ENCODE measurements at regions not wholly inside any gene's neighbourhood (a gene's known extent, or its start where the extent isn't known, plus 50 kb on each side); places are given as distances from the start of the nearest gene placed in this dataset.
"Not testable (repeated sequence)": the region's sequence is repeated elsewhere in the genome, so short reads cannot be mapped to it uniquely, and the experiment has no call there.

DNA sequence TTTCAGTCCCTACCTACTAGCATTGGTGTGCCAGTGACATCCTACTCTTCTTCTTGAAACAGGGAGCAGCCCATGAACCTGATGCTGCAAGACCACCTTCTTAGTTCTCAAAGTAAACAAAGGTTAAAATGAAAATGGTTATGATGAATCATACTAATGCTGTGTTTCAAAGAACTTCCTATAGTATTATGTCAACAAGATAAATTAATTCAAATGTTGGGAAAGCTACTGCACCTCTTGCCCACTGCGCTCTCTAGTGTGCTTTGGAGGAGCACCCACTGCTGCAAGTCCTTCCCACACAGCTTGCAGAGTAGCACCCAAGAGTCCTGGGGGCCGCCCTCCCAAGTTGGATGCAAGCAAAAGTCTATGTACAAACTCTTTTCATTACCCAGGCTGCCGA is 81.1 kb downstream of the CD200R1L start:
- DNase-seq (ENCODE audit: low read depth in 4 of 4, low spot score in 2 of 4), result no peak

DNA sequence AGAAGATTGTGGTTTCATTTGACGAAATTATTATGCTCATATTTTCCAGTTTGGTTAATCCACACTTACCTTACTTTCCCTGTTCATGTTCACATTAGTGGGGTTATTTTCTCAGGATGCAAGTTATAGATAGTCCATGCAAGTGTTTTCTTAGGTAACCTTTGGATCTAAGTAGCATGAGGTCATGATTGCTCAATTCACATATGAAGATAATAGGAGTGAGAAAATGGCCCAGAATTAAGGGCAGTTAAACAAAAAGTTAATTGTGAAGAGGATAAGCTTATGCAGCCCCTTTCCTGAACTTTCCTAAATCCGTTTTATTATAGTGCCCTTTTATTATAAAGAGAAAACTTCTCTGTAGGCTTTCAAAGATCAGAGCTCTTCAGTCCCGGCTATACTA is 83.4 kb downstream of the CD200R1L start:
- no peak for DNase-seq (ENCODE audit: low read depth in 4 of 4, low spot score in 2 of 4)

DNA sequence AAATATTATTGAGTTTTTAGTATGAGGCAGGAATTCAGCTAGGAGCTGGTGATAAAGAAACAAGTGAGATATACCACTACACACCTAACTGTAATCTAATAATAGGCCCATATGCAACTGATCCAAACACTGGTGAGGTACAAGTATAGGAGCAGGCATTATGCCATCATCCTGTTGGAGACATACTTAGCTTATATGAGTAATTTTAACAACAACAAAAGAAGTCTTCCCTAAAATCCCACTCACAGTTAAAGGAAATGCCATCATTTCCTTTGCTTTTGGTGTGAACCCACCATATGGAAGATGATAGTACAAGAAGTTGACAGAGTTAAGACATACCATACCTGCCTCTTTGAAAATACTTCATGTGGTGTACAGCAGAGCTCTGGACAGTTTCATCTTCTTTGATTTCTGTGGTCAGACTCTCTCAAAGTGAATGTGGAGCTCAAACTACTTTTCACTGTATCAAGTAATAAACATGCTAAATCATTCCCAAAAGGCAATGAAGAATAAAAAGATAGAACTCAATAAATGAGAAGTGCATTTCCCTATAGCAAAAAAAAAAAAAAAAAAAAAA is 85.5 kb downstream of the CD200R1L start:
- DNase-seq (ENCODE audit: low read depth in 4 of 4, low spot score in 2 of 4), result no peak

DNA sequence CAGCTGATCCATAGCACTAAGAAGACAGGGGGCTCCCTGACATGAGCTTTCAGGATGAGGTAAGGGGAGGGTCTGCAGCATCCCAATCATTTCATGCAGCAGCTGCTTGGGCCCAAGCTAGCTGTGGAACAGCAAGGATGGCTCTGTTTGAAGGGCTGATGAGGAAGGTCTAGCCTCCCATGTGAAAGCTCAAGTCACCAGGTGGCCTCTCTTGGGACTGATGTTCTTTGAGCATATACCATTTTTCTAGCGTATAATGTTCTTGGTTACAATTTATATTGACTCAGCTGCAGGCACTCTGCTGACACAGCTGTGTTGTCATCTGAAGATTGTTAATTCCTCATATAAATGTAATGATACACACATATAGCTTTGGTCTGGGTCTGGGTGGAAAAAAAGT is 87.0 kb downstream of the CD200R1L start:
- no peak for DNase-seq (ENCODE audit: low read depth in 4 of 4, low spot score in 2 of 4)

DNA sequence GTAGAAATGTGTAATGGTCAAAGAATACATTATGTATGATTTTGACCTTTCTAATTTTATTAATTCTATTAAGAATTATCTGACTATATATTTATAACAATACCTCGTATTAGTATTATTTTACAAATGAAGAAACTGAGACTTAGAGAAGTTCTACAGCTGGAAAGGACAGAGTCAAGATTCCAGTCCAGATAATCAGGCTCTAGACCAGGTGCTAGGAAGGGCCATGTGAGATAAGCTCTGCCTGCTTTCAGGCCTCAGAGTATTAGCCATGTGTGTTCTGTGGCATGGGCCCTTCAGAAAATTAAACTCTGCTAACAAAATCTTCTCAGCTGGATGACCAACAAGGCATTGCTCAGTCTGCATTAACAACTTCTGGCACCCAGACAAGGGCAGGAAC is 87.5 kb downstream of the CD200R1L start:
- DNase-seq (ENCODE audit: low read depth in 4 of 4, low spot score in 2 of 4), result no peak

DNA sequence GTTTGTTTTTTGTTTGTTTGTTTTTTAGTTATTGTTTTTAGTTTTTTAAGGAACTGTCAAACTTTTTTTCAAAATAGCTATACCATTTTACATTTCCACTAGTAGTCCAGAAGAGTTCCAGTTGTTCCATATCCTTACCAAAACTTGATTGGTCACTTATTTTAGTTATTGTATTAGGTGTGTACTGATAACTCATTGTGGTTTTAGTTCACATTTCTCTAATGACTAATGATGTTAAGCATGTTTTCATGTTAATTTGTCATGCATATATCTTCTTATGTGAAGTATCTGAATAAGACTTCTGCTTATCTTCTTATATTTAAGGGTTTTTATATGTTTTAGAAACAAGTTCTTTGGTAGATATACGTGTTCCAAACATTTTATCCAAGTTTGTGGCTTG is 89.5 kb downstream of the CD200R1L start:
- DNase-seq (ENCODE audit: low read depth in 4 of 4, low spot score in 2 of 4), result no peak

DNA sequence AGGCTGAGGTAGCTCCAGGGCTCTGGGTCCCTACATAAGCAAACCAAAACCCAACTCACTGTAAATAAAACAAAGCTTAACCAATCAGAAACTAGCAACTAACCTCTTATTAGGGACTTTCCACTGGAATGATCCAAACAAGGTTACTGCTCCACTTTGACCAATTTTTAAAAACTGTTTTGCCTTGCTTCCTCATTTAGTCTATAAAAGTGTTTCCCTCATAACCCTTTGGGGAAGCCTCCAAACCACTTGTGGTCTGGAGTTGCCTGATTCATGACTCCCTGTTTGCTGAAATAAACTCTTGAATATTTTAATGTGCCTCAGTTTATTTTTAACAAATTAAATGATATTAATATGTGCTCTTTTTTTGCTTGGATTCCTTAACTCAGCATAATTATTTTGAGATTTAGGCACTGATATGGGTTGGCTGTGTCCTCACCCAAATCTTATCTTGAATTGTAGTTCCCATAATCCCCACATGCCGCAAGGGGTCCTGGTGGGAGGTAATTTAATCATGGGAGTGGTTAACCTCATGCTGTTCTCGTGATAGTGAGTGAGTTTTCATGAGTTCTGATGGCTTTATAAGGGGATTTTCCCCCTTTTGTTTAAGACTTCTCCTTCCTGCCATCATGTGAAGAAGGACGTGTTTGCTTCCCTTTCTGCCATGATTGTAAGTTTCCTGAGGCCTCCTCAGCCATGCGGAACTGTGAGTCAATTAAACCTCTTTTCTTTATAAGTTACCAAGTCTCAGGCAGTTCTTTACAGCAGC is 90.6 kb downstream of the CD200R1L start:
- DNase-seq (ENCODE audit: low read depth in 4 of 4, low spot score in 2 of 4), result no peak

DNA sequence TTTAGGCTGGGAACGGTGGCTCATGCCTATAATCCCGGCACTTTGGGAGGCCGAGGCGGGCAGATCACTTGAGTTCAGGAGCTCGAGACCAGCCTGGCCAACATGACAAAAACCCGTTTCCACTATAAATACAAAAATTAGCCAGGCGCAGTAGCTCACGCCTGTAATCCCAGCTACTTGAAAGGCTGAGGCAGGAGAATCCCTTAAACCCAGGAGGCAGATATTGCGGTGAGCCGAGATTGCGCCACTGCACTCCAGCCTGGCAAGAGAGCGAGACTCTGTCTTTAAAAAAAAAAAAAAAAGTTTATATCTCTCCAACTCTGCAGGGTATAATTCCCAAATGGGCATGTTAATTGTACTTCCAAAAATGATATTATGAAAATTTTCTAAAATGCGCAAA is 91.6 kb downstream of the CD200R1L start:
- DNase-seq (ENCODE audit: low read depth in 4 of 4, low spot score in 2 of 4), result not testable (repeated sequence)

DNA sequence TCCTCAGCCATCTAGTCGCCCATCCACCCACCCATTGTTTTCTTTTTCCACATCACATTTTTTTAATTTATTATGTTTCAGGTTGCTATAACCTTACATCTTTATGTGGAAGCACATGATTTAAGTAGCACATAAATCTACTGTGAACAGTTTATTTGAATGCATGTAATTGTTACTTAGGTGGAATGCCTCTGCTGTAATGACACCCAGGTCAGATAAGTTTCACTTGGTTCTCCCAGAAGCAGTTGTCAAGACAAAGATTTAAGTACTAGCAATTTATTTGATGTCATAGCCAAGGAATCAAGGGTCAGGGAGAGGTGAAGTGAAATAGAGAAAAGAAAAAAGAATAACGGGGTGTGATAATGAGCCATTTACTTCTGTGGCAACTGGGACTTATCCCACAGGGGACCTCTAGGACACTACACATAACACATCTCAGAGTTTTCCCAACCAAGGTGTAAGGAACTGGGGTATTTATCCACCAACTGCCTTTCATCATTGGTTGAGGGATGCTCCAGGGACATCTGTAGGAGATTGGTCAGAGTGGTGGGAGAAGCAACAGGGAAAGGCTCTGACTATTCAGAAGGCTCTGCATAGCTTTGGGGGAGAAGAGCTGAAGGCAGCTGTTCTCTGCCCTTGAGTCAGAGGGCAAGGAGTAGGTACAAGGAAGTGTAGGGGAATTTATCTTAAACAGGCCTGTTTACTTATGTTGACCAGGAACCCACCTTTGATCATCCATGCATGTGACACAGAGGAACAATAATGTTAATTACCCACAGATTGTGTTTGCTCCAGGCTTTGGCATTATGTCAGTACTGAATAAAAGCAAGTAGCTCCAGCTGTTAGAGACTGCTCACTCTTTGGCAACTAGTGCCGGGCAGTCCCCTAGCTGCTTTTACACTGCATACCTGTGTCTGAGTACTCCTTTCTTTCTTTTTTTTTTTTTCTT is 94.8 kb downstream of the CD200R1L start:
- peak in 2 of 4 donors; percentile 24 to 52 for DNase-seq (ENCODE audit: low read depth in 4 of 4, low spot score in 2 of 4)

DNA sequence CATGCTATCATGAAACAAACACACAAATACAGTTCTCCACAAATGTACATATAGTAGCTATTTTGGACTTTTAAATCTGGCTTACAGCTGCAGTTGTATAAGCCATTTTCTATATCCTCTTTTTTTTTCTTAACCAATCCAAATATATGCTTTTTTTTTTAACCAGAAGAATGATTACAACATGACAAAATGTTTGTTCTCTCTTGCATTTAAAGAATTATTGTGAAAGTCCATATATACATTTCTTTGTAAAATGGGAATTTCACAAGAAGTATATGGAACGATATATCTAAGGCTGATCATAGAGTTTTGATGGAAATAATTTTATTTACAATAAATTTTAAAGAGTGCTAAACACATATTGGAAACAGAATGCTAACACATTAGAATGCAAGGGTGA is 95.6 kb downstream of the CD200R1L start:
- no peak for DNase-seq (ENCODE audit: low read depth in 4 of 4, low spot score in 2 of 4)

DNA sequence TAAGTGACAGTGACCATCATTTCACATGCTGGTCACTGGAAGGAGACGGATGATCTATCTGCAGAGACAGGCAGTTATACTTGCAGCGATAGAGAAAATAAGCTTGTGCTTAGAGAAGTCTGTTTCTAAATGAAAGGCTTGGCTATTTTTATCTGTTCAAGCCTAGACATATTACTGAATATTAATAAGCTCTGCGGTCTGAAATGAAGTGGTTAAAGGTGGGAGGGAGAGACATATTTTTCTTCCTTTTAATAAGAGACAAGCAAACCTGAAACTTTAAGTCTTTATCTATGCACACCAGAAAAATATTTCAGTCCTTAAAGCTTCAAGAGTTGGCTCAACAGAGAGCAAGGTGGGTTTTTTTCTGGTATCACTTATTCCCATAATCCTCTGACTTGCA is 99.0 kb downstream of the CD200R1L start:
- no peak for DNase-seq (ENCODE audit: low read depth in 4 of 4, low spot score in 2 of 4)

DNA sequence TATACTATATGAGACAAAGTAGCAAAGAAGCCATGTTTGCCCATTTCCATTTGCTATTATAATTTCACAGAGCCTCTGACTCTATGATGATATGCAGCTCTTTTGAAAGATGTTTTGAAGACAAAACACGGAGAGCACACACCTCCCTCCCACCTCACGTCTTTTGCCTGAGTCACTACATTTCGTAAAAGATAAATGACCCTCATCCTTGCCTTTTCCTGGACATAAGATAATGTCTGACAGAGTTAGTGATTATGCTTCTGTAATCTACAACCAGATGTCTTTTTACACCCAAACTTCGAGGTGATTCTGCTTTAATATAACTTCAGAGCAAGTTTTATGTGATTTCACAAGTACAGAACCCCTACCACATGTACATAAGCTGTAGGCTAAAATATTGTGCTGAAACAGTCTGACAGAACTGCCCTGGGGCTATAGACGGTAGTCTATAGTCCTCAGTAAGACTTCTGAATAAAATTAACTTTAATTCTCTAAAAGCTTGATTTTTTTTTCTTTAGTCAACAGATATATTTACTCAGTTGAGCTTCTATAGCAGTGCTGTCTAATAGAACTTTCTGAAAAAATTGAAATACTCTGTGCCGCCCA is 99.9 kb downstream of the CD200R1L start:
- no peak for DNase-seq (ENCODE audit: low read depth in 4 of 4, low spot score in 2 of 4)

DNA sequence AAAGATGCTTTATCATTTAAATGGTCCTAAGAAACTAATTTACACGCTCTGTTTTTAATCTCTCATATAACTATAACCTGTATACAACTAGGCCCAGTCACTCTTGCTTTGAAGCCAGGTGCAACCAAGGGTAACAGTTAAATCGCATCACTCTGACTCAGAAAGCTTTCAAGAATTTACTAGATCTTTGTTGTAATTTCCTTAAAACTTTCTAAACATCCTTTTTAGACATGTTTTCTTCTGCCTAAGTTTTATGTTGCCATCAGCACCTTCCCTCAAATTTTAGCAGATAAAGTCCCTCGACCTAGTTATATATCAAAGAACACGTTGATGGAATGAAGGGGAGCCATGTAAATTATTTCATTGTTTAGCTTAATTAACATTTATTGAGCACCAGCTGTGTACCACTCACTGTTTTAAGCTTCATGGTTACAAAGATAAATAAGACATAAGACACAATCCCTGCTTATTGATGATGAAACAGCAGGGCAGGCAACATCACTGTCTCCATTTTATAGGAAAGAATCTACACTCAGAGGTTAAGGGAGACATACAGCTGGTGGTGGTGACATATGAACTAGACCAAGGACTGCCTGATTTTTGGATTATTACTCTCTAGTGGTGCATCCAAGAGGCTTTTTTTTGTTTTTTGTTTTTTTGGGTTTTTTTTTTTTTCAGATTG is 101.0 kb downstream of the CD200R1L start:
- no peak for DNase-seq (ENCODE audit: low read depth in 4 of 4, low spot score in 2 of 4)

DNA sequence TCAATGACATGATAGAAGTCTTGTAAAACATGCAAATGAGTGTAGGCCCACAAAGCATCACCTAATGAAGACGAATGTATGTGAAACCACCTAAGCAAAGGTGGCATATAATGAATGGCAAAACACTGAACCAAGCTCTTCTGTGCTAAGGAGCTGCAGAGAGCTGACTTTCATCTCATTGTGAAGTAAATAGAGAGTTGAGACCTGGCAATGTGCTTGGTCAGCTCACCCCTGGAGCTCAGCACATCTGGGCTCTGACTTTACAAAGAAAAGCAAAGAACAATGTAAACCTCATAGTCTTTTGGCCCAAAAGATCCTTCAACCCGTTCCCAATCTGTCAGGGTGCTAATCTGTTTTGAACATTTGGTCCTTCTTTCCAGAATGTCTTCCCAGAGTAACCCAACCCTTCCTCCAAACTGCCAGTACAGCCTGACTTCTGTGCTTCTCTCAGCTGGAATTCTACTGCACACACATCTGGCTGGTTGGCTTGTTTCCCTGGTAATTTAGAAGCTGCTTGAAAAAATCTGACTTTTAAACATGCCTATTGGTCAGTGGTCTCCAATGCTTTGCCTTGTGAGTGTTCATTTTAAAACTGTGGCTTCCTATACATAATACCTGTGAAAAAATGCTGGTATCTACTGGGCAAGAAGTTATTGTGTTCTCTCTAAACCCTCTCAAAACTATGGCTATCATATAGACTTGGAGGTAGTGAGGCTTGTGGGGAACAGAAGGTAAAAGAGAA is 101.7 kb downstream of the CD200R1L start:
- DNase-seq (ENCODE audit: low read depth in 4 of 4, low spot score in 2 of 4), result no peak

DNA sequence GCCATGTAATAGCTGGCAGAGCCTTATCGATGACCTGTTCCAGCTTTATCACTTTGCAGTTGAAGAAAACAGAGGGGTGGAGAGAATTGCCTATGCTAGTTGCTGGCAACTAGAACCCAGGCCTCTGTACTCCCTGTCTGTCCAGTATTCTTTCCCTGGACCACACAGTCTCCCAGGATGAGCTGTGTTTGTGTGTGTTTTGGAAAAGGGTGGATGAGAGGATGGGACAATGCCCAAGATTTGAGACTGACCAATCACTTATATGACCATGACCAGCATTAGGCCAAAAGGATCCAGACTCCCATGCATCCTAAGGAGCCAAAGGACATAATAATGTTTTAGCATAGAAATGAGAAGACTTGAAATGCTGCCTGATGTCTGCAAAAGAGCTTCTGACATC is 102.6 kb downstream of the CD200R1L start:
- DNase-seq (ENCODE audit: low read depth in 4 of 4, low spot score in 2 of 4), result no peak

DNA sequence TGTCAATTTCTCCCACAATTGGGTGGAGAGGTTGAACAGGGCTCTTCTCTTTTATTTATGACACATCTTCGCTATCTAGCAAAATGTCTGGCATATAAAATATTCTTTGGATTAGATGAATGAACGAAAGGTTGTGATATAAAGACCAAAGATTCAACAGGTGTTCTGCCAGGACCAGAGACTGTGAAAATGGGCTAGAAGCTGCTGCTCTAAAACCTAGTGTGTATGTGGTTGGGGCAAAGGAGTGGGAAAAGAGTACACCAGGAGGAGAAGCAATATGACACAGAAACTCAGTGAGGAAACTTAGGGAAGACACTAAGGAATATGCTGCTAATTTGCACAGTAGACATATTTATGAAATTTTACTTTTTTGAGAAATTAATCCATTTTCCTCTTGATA is 102.0 kb upstream of the CCDC80 start:
- DNase-seq (ENCODE audit: low read depth in 4 of 4, low spot score in 2 of 4), result no peak

DNA sequence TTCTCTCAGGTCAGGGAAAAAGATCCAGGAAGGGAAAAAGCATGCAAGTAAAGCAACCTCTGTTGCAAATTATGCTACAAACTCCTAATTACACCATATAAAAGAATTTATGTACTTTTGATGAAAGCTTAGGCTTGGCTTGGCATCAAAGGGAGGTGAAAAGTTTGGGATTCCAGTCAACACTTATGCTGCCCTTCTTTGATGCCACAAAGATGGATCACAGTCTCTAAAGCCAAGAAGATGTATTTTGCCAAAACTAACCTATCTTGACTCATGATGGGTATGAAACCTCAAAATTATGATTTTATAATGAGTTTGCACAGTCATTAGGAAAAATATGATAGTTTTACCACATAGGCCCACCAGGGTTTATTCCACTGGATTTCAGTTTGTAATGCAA is 101.0 kb upstream of the CCDC80 start:
- DNase-seq (ENCODE audit: low read depth in 4 of 4, low spot score in 2 of 4), result no peak

DNA sequence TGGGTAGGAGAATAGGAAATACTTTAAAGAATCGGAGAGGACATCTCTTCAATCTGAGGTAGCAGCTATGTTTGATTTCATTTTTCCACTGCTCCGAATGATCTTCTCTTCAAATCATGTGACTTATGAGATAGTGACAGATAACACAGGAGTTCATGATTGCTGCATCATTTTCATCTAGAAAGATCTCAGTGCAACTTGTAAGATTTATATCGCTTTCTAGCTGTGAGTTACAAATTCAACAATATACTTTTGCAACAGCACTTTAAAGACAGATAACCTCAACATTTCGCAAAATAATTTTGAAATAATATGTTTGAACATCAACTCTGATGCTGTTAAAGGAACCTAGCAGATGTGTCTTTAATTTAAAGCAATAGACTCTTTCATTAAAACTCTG is 99.9 kb upstream of the CCDC80 start:
- no peak for DNase-seq (ENCODE audit: low read depth in 4 of 4, low spot score in 2 of 4)

DNA sequence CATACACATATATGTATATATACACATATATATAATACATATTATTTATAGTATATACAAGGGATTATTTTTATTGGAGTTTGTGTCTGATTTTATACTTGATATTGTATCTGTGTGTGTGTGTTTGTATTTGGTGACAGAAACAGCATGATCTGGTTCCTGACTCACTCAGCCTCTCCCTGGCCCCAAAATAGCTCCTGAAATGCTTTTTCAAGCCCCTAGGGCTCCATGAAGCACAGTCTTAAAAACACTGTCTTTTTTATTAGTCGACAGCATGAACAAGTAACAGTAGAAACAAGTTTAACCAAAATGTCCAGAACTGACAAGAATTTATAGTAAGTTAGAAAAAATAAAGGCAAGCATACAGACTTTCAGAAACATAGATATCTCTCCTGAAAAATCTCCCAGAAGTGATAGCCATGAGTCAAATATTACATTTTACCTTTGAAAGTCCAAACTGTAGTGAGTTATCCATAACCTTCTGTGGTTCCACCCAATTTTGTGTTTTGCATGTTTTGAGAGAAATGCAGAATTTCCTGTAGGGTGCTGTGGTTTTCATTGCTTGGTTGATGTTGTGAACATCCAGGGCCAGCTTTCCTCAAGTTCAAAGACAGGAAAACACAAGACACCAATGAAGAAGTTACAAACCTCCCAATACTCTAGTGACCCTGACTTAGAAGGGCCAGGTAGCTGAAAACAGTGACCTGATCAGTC is 98.5 kb upstream of the CCDC80 start:
- no peak for DNase-seq (ENCODE audit: low read depth in 4 of 4, low spot score in 2 of 4)
